ENCODE measurements at regions not wholly inside any gene's neighbourhood (a gene's known extent, or its start where the extent isn't known, plus 50 kb on each side); places are given as distances from the start of the nearest gene placed in this dataset.

GRCh38 chr2:14558335-14558919, 74.1 kb upstream of the LRATD1 start:
- TF ChIP-seq SIN3A (IDR thresholded peaks at IDR 0.05; ENCODE audit: borderline replicate concordance, insufficient read depth, low read depth, low read length) = no peak
- TF ChIP-seq CTCF (IDR thresholded peaks at IDR 0.05) = no peak
- TF ChIP-seq REST (IDR thresholded peaks at IDR 0.05; ENCODE audit: insufficient read depth in 1 of 2, low read depth in 2 of 2, low read length in 1 of 2) = no peak
- no peak for TF ChIP-seq POLR2AphosphoS5 (IDR thresholded peaks at IDR 0.05; ENCODE audit: low read depth, low read length)

Measured in Panc1 (cell line).